Transverse colon (tissue), 3 donors: ENCODE measurements at regions not wholly inside any gene's neighbourhood (a gene's known extent, or its start where the extent isn't known, plus 50 kb on each side); places are given as distances from the start of the nearest gene placed in this dataset.

Source experiments
- CTCF ChIP-seq, 5 experiments: fragments of 200-600 bp in 3 of 5; fragments of 450-650 bp in 2 of 5; sonication (generic) in 3 of 5; IDR thresholded peaks; 1 replicate in 2 of 5; 2 replicates in 3 of 5; pipeline ENCODE4 v1.5.1; 2016 to 2017; ENCODE audit warnings: antibody characterized with exemption in 5 of 5, inconsistent platforms in 3 of 5, mild to moderate bottlenecking in 2 of 5, moderate library complexity in 1 of 5
- EP300 ChIP-seq: sonication (generic); formaldehyde crosslinking; IDR thresholded peaks from one replicate; pipeline ENCODE4 v1.6.1; 2017; ENCODE audit warnings: antibody characterized with exemption, low read depth
- POLR2A ChIP-seq: fragments of 450-650 bp; IDR thresholded peaks from one replicate; pipeline ENCODE4 v1.6.1; 2016; ENCODE audit warnings: antibody characterized with exemption, mild to moderate bottlenecking, moderate library complexity

GRCh38 chr14:34232790-34233189 is 229.2 kb downstream of the SPTSSA start:
- no peak for TF ChIP-seq EP300
- no peak for TF ChIP-seq POLR2A
- no peak for TF ChIP-seq CTCF (IDR thresholded peaks at IDR 0.05)
